Endodermal cell (in vitro differentiated cells): ENCODE measurements at regions not wholly inside any gene's neighbourhood (a gene's known extent, or its start where the extent isn't known, plus 50 kb on each side); places are given as distances from the start of the nearest gene placed in this dataset.

Source experiments
- DNase-seq: peaks from one replicate; pipeline ENCODE4 v3.0.0-alpha.2; 2017
- H3K27ac ChIP-seq: 2 replicates; pipeline ENCODE4 v1.5.1; 2013; ENCODE audit warnings: mild to moderate bottlenecking, low read depth, low read length, moderate library complexity
- H3K27me3 ChIP-seq: 2 replicates; pipeline ENCODE4 v1.6.1; 2013; ENCODE audit warnings: mild to moderate bottlenecking, low read length, moderate library complexity; ENCODE audit not compliant: insufficient read depth, control insufficient read depth, poor library complexity, severe bottlenecking
- H3K36me3 ChIP-seq: 2 replicates; pipeline ENCODE4 v1.7.0; 2013; ENCODE audit warnings: mild to moderate bottlenecking, low read length, moderate library complexity; ENCODE audit not compliant: control insufficient read depth, insufficient read depth
- H3K4me1 ChIP-seq: one replicate; pipeline ENCODE4 v1.7.0; 2013; ENCODE audit warnings: low read length; ENCODE audit not compliant: control insufficient read depth, insufficient read depth
- H3K4me3 ChIP-seq: 2 replicates; pipeline ENCODE4 v1.5.1; 2013; ENCODE audit warnings: mild to moderate bottlenecking, low read length, moderate library complexity
- H3K9ac ChIP-seq: 2 replicates; pipeline ENCODE4 v1.6.1; 2013; ENCODE audit warnings: mild to moderate bottlenecking, low read length, moderate library complexity; ENCODE audit not compliant: poor library complexity, severe bottlenecking; ENCODE audit errors: extremely low read depth
- H3K9me3 ChIP-seq: 2 replicates; pipeline ENCODE4 v1.6.1; 2013; ENCODE audit warnings: mild to moderate bottlenecking, low read length, moderate library complexity; ENCODE audit not compliant: control insufficient read depth
- H3K27ac Mint-ChIP-seq: 2 replicates; pipeline ENCODE4 v1.8.0; 2020; ENCODE audit warnings: mixed read lengths
- H3K27me3 Mint-ChIP-seq: 2 replicates; pipeline ENCODE4 v1.8.0; 2021; ENCODE audit warnings: mild to moderate bottlenecking, mixed read lengths; ENCODE audit not compliant: insufficient read depth
- H3K36me3 Mint-ChIP-seq: 2 replicates; pipeline ENCODE4 v1.8.0; 2020; ENCODE audit warnings: low read depth, mixed read lengths
- H3K4me1 Mint-ChIP-seq: 2 replicates; pipeline ENCODE4 v1.8.0; 2020; ENCODE audit warnings: mixed read lengths
- H3K4me3 Mint-ChIP-seq: 2 replicates; pipeline ENCODE4 v1.8.0; 2020; ENCODE audit warnings: mild to moderate bottlenecking, moderate library complexity, mixed read lengths
- H3K9me3 Mint-ChIP-seq: 2 replicates; pipeline ENCODE4 v1.8.0; 2020; ENCODE audit warnings: mild to moderate bottlenecking, mixed read lengths
- CTCF ChIP-seq: fragments of 200-600 bp; sonication (generic); conservative IDR thresholded peaks from 2 replicates; pipeline ENCODE4 v1.5.0; 2021; ENCODE audit warnings: antibody characterized with exemption, mild to moderate bottlenecking
- WGBS, 2 experiments: methylation state at CpG; one replicate each; pipeline versions ENCODE4 v1.1.5 to v1.1.7; 2013; ENCODE audit warnings: missing lambda C conversion rate in 2 of 2, mixed read lengths in 1 of 2; ENCODE audit not compliant: insufficient coverage in 1 of 2, insufficient read length in 1 of 2; 5-methylcytosine and 5-hydroxymethylcytosine counted together

DNA sequence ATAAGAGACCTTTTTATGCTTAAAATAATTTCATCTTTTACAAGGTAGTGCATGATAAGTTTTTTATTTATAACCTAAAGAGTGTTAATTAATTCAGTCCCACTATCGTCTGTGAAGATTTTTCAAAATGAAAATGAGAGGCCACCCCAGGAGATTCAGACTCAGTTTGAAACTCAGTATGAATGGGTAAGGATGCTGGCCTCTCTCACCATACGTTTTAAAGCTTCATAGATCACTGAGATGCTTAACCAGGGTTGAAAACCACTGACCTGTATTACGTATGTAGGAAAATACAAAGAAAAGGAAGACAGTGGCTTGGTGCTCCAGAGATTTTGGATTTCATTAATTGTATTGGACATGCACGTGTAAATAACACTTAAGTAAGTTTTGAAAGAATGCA, 278.7 kb downstream of the FSIP2 start:
- no peaks in the 10 kb centered on the region for H3K27me3 ChIP-seq
- no peak overlapping the region for H3K27ac ChIP-seq
- H3K4me3 ChIP-seq = no peak overlapping the region
- no peaks in the 10 kb centered on the region for H3K36me3 Mint-ChIP-seq
- H3K9ac ChIP-seq = no peak overlapping the region
- H3K4me1 Mint-ChIP-seq = no peaks in the 10 kb centered on the region
- WGBS, 2 experiments = 94 to 96% methylated on average over 4 of the region's 4 CpGs
- H3K4me3 Mint-ChIP-seq = no peak overlapping the region
- no peak for TF ChIP-seq CTCF
- no peak for DNase-seq
- H3K9me3 ChIP-seq = peaks cover 9% of the 10 kb centered on the region
- H3K27ac Mint-ChIP-seq = no peak overlapping the region
- no peaks in the 10 kb centered on the region for H3K27me3 Mint-ChIP-seq
- peaks cover 14% of the 10 kb centered on the region for H3K9me3 Mint-ChIP-seq
- H3K36me3 ChIP-seq = no peaks in the 10 kb centered on the region
- H3K4me1 ChIP-seq = no peaks in the 10 kb centered on the region

DNA sequence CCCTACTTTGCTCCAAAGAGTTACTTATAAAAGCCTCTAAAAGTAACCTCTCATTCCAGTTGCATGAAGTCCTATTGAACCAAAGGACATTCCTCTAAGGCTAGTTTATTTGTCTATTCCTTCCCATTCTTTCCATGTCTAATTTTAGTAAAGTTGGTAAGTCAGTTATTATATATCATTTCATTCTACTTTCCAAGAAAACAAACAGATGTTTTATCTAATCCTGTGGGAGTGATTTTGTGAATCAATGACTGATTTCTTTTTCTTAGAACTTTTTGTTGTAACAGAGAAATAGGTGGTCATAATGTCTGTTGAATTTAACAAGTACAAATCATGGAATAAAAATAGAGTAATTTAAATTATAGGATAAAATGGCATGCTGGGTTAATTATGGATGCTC, 286.3 kb downstream of the FSIP2 start:
- no peaks in the 10 kb centered on the region for H3K4me1 ChIP-seq
- H3K27ac ChIP-seq = no peak overlapping the region
- no peak for DNase-seq
- H3K9ac ChIP-seq = no peak overlapping the region
- H3K36me3 ChIP-seq = no peaks in the 10 kb centered on the region
- Mint-ChIP-seq H3K4me3 (no peak overlapping the region), H3K9me3 (no peaks in the 10 kb centered on the region), H3K36me3 (no peaks in the 10 kb centered on the region), H3K27ac (no peak overlapping the region), H3K4me1 (no peaks in the 10 kb centered on the region), H3K27me3 (no peaks in the 10 kb centered on the region)
- H3K27me3 ChIP-seq = no peaks in the 10 kb centered on the region
- TF ChIP-seq CTCF = no peak
- H3K9me3 ChIP-seq = no peaks in the 10 kb centered on the region
- H3K4me3 ChIP-seq = no peak overlapping the region

- Histone ChIP-seq H3K4me3 (no peak overlapping the region), H3K36me3 (no peaks in the 10 kb centered on the region), H3K27me3 (no peaks in the 10 kb centered on the region), H3K9ac (no peak overlapping the region), H3K4me1 (no peaks in the 10 kb centered on the region), H3K9me3 (no peaks in the 10 kb centered on the region), H3K27ac (no peak overlapping the region)
- no peak overlapping the region for H3K4me3 Mint-ChIP-seq
- H3K36me3 Mint-ChIP-seq = no peaks in the 10 kb centered on the region
- 88 to 100% methylated on average over 1 to 2 of the region's 2 CpGs for WGBS, 2 experiments
- no peak for TF ChIP-seq CTCF
- H3K27ac Mint-ChIP-seq = no peak overlapping the region
- H3K27me3 Mint-ChIP-seq = no peaks in the 10 kb centered on the region
- no peaks in the 10 kb centered on the region for H3K4me1 Mint-ChIP-seq
- DNase-seq = no peak
- H3K9me3 Mint-ChIP-seq = no peaks in the 10 kb centered on the region
Observed at GRCh38 chr2:186027922-186028321, 289.3 kb downstream of the FSIP2 start.
